ENCODE measurements at regions not wholly inside any gene's neighbourhood (a gene's known extent, or its start where the extent isn't known, plus 50 kb on each side); places are given as distances from the start of the nearest gene placed in this dataset.

GRCh38 chr1:191290441-191290840 is 812.8 kb upstream of the BRINP3 start:
- H3K36me3 ChIP-seq (ENCODE audit: insufficient read depth in 1 of 2, low read depth in 1 of 2): no peaks in the 10 kb centered on the region
- no peak for TF ChIP-seq CTCF (IDR thresholded peaks at IDR 0.05)
- no peaks in the 10 kb centered on the region for H3K9me3 ChIP-seq
- no peak overlapping the region for H3K27ac ChIP-seq
- no peak overlapping the region for H3K4me3 ChIP-seq
- DNase-seq (no peak), ATAC-seq (no peak)
- no peaks in the 10 kb centered on the region for H3K4me1 ChIP-seq
- intact Hi-C loops (cut with DNase I): no loop called here
- H3K27me3 ChIP-seq (ENCODE audit: insufficient read depth in 3 of 3, low read length in 2 of 3): no peaks in the 10 kb centered on the region
- 22 to 23% (median 23%) methylated on average over 4 of the region's 4 CpGs for WGBS, 3 donors

- WGBS, 3 donors: 69 to 90% (median 89%) methylated on average over 1 of the region's 1 CpG
Measured at GRCh38 chr1:191305370-191305769, 827.7 kb upstream of the BRINP3 start.

GRCh38 chr1:191306916-191307315 is 829.3 kb upstream of the BRINP3 start:
- Histone ChIP-seq H3K27me3 (ENCODE audit: insufficient read depth in 3 of 3, low read length in 2 of 3) (no peaks in the 10 kb centered on the region), H3K4me3 (no peak overlapping the region), H3K27ac (no peak overlapping the region), H3K36me3 (ENCODE audit: insufficient read depth in 1 of 2, low read depth in 1 of 2) (no peaks in the 10 kb centered on the region), H3K4me1 (no peaks in the 10 kb centered on the region), H3K9me3 (no peaks in the 10 kb centered on the region)
- TF ChIP-seq CTCF (IDR thresholded peaks at IDR 0.05): no peak
- ATAC-seq (no peak), DNase-seq (no peak)
- 77 to 83% (median 80%) methylated on average over 7 of the region's 7 CpGs for WGBS, 3 donors
- intact Hi-C loops (cut with DNase I): no loop called here

More at GRCh38 chr1:191305370-191305769, 827.7 kb upstream of the BRINP3 start:
- Histone ChIP-seq H3K27me3 (ENCODE audit: insufficient read depth in 3 of 3, low read length in 2 of 3) (no peaks in the 10 kb centered on the region), H3K27ac (no peak overlapping the region), H3K36me3 (ENCODE audit: insufficient read depth in 1 of 2, low read depth in 1 of 2) (no peaks in the 10 kb centered on the region), H3K4me3 (no peak overlapping the region), H3K9me3 (no peaks in the 10 kb centered on the region), H3K4me1 (no peaks in the 10 kb centered on the region)
- intact Hi-C loops (cut with DNase I): no loop called here
- DNase-seq (no peak), ATAC-seq (no peak)
- no peak for TF ChIP-seq CTCF (IDR thresholded peaks at IDR 0.05)

GRCh38 chr1:191320062-191320461 is 838.2 kb upstream of the RGS18 start:
- 41 to 54% (median 43%) methylated on average over 2 of the region's 2 CpGs for WGBS, 3 donors
- DNase-seq (no peak), ATAC-seq (no peak)
- no peaks in the 10 kb centered on the region for H3K4me1 ChIP-seq
- H3K4me3 ChIP-seq: no peak overlapping the region
- intact Hi-C loops (cut with DNase I): no loop called here
- H3K9me3 ChIP-seq: no peaks in the 10 kb centered on the region
- no peak overlapping the region for H3K27ac ChIP-seq
- H3K36me3 ChIP-seq (ENCODE audit: insufficient read depth in 1 of 2, low read depth in 1 of 2): no peaks in the 10 kb centered on the region
- no peak for TF ChIP-seq CTCF (IDR thresholded peaks at IDR 0.05)
- no peaks in the 10 kb centered on the region for H3K27me3 ChIP-seq (ENCODE audit: insufficient read depth in 3 of 3, low read length in 2 of 3)

- no peaks in the 10 kb centered on the region for H3K9me3 ChIP-seq
- intact Hi-C loops (cut with DNase I): no loop called here
- ATAC-seq: no peak
- no peaks in the 10 kb centered on the region for H3K36me3 ChIP-seq (ENCODE audit: insufficient read depth in 1 of 2, low read depth in 1 of 2)
- no peak overlapping the region for H3K4me3 ChIP-seq
- 80 to 86% (median 80%) methylated on average over 4 of the region's 4 CpGs for WGBS, 3 donors
- no peak overlapping the region for H3K27ac ChIP-seq
- H3K4me1 ChIP-seq: no peaks in the 10 kb centered on the region
- TF ChIP-seq CTCF (IDR thresholded peaks at IDR 0.05): no peak
- DNase-seq: no peak
- no peaks in the 10 kb centered on the region for H3K27me3 ChIP-seq (ENCODE audit: insufficient read depth in 3 of 3, low read length in 2 of 3)
Measured at GRCh38 chr1:191327868-191328267, 830.4 kb upstream of the RGS18 start.

Data from psoas muscle (tissue), 7 donors.